ENCODE measurements at regions not wholly inside any gene's neighbourhood (a gene's known extent, or its start where the extent isn't known, plus 50 kb on each side); places are given as distances from the start of the nearest gene placed in this dataset.

DNA sequence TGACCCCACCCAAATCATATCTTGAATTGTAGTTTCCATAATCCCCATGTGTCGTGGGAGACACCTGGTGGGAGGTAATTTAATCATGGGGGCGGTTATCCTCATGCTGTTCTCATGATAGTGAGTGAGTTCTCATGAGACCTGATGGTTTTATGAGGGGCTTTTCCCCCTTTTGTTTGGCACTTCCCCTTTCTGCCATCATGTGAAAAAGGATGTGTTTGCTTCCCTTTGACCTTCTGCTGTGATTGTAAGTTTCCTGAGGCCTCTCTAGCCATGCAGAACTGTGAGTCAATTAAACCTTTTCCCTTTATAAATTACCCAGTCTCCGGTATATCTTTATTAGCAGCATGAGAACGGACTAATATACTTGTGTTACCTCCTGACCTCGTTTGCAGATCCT is 156.6 kb upstream of the MTNR1B start:
- H3K27me3 Mint-ChIP-seq (ENCODE audit: low read depth) = no peaks in the 10 kb centered on the region
- no peak overlapping the region for H3K27ac Mint-ChIP-seq
- H3K9me3 Mint-ChIP-seq = no peaks in the 10 kb centered on the region
- no peaks in the 10 kb centered on the region for H3K4me1 Mint-ChIP-seq (ENCODE audit: low read depth)
- intact Hi-C loops (cut with micrococcal nuclease) = no loop called here
- DNase-seq (ENCODE audit: low spot score) = no peak
- no peak overlapping the region for H3K4me3 Mint-ChIP-seq (ENCODE audit: low read depth)
- H3K36me3 Mint-ChIP-seq (ENCODE audit: low read depth) = no peaks in the 10 kb centered on the region

DNA sequence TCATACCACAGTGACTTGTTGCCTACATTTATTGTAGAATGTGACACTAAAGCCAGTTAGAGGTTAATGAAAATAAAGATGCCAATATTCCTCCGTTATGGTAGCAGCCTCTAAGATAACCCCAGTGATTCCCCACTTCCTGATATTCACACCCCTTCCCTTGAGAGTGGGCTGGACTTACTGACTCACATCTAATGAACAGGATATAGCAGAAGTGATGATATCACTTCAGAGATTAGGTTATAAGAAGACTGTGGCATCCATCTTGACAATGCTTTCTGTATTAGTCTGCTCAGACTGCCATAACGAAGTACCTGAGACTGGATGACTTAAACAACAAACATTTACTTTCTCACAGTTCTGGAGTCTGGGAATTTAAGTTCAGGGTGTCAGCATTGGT is 149.6 kb upstream of the MTNR1B start:
- no peak overlapping the region for H3K4me3 Mint-ChIP-seq (ENCODE audit: low read depth)
- no peaks in the 10 kb centered on the region for H3K36me3 Mint-ChIP-seq (ENCODE audit: low read depth)
- no peaks in the 10 kb centered on the region for H3K27me3 Mint-ChIP-seq (ENCODE audit: low read depth)
- intact Hi-C loops (cut with micrococcal nuclease) = no loop called here
- H3K9me3 Mint-ChIP-seq = no peaks in the 10 kb centered on the region
- DNase-seq (ENCODE audit: low spot score) = no peak
- H3K27ac Mint-ChIP-seq = no peak overlapping the region
- no peaks in the 10 kb centered on the region for H3K4me1 Mint-ChIP-seq (ENCODE audit: low read depth)

GRCh38 chr11:92820860-92821259 is 148.6 kb upstream of the MTNR1B start:
- no peak overlapping the region for H3K4me3 Mint-ChIP-seq (ENCODE audit: low read depth)
- H3K27ac Mint-ChIP-seq = no peak overlapping the region
- DNase-seq (ENCODE audit: low spot score) = no peak
- intact Hi-C loops (cut with micrococcal nuclease) = no loop called here
- H3K4me1 Mint-ChIP-seq (ENCODE audit: low read depth) = no peaks in the 10 kb centered on the region
- no peaks in the 10 kb centered on the region for H3K36me3 Mint-ChIP-seq (ENCODE audit: low read depth)
- no peaks in the 10 kb centered on the region for H3K9me3 Mint-ChIP-seq
- H3K27me3 Mint-ChIP-seq (ENCODE audit: low read depth) = no peaks in the 10 kb centered on the region

GRCh38 chr11:92822410-92822809 is 147.0 kb upstream of the MTNR1B start:
- DNase-seq (ENCODE audit: low spot score) = no peak
- intact Hi-C loops (cut with micrococcal nuclease) = no loop called here
- no peak overlapping the region for H3K4me3 Mint-ChIP-seq (ENCODE audit: low read depth)
- no peaks in the 10 kb centered on the region for H3K4me1 Mint-ChIP-seq (ENCODE audit: low read depth)
- no peaks in the 10 kb centered on the region for H3K36me3 Mint-ChIP-seq (ENCODE audit: low read depth)
- no peak overlapping the region for H3K27ac Mint-ChIP-seq
- H3K9me3 Mint-ChIP-seq = no peaks in the 10 kb centered on the region
- no peaks in the 10 kb centered on the region for H3K27me3 Mint-ChIP-seq (ENCODE audit: low read depth)

- Mint-ChIP-seq H3K4me3 (ENCODE audit: low read depth) (no peak overlapping the region), H3K36me3 (ENCODE audit: low read depth) (no peaks in the 10 kb centered on the region), H3K4me1 (ENCODE audit: low read depth) (no peaks in the 10 kb centered on the region), H3K27ac (no peak overlapping the region), H3K9me3 (no peaks in the 10 kb centered on the region), H3K27me3 (ENCODE audit: low read depth) (no peaks in the 10 kb centered on the region)
- DNase-seq (ENCODE audit: low spot score) = no peak
- intact Hi-C loops (cut with micrococcal nuclease) = no loop called here
These were observed 143.3 kb upstream of the MTNR1B start for GRCh38 chr11:92826136-92826535.

- H3K27me3 Mint-ChIP-seq (ENCODE audit: low read depth) = no peaks in the 10 kb centered on the region
- no peak overlapping the region for H3K4me3 Mint-ChIP-seq (ENCODE audit: low read depth)
- H3K9me3 Mint-ChIP-seq = no peaks in the 10 kb centered on the region
- intact Hi-C loops (cut with micrococcal nuclease) = no loop called here
- H3K36me3 Mint-ChIP-seq (ENCODE audit: low read depth) = no peaks in the 10 kb centered on the region
- H3K4me1 Mint-ChIP-seq (ENCODE audit: low read depth) = no peaks in the 10 kb centered on the region
- DNase-seq (ENCODE audit: low spot score) = no peak
- H3K27ac Mint-ChIP-seq = no peak overlapping the region
These were observed 142.8 kb upstream of the MTNR1B start for GRCh38 chr11:92826603-92827002.

GRCh38 chr11:92827132-92827531 is 142.3 kb upstream of the MTNR1B start:
- Mint-ChIP-seq H3K36me3 (ENCODE audit: low read depth) (no peaks in the 10 kb centered on the region), H3K4me3 (ENCODE audit: low read depth) (no peak overlapping the region), H3K4me1 (ENCODE audit: low read depth) (no peaks in the 10 kb centered on the region), H3K9me3 (no peaks in the 10 kb centered on the region), H3K27me3 (ENCODE audit: low read depth) (no peaks in the 10 kb centered on the region), H3K27ac (no peak overlapping the region)
- intact Hi-C loops (cut with micrococcal nuclease) = no loop called here
- no peak for DNase-seq (ENCODE audit: low spot score)

GRCh38 chr11:92828556-92828955 is 140.9 kb upstream of the MTNR1B start:
- H3K4me3 Mint-ChIP-seq (ENCODE audit: low read depth) = no peak overlapping the region
- H3K27ac Mint-ChIP-seq = no peak overlapping the region

DNA sequence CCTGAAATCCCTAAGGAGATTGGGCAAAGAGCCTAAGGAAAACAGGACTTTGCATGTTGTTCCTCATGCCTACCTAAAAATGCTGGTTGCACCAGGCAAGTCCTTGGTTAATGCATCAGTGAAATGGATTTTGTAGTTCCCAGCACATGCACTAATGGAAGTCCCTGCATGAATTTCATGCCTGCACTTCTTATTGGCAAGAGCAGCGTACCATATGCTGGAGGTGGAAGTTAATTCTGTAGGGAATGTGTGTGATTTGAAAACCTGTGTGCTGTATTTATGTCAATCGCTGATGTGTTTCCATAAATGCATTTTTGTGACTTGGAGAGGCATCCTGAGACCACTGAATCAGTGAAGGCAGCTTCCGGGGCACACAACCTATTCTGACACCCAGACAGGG is 140.3 kb upstream of the MTNR1B start:
- intact Hi-C loops (cut with micrococcal nuclease) = no loop called here
- no peaks in the 10 kb centered on the region for H3K4me1 Mint-ChIP-seq (ENCODE audit: low read depth)
- H3K27me3 Mint-ChIP-seq (ENCODE audit: low read depth) = no peaks in the 10 kb centered on the region
- DNase-seq (ENCODE audit: low spot score) = no peak
- H3K9me3 Mint-ChIP-seq = no peaks in the 10 kb centered on the region
- no peaks in the 10 kb centered on the region for H3K36me3 Mint-ChIP-seq (ENCODE audit: low read depth)
- no peak overlapping the region for H3K4me3 Mint-ChIP-seq (ENCODE audit: low read depth)
- no peak overlapping the region for H3K27ac Mint-ChIP-seq

More at GRCh38 chr11:92828556-92828955, 140.9 kb upstream of the MTNR1B start:
- Mint-ChIP-seq H3K4me1 (ENCODE audit: low read depth) (no peaks in the 10 kb centered on the region), H3K36me3 (ENCODE audit: low read depth) (no peaks in the 10 kb centered on the region), H3K27me3 (ENCODE audit: low read depth) (no peaks in the 10 kb centered on the region), H3K9me3 (no peaks in the 10 kb centered on the region)
- DNase-seq (ENCODE audit: low spot score) = no peak
- intact Hi-C loops (cut with micrococcal nuclease) = no loop called here

GRCh38 chr11:92829671-92830070 is 139.8 kb upstream of the MTNR1B start:
- intact Hi-C loops (cut with micrococcal nuclease) = no loop called here
- Mint-ChIP-seq H3K4me3 (ENCODE audit: low read depth) (no peak overlapping the region), H3K36me3 (ENCODE audit: low read depth) (no peaks in the 10 kb centered on the region), H3K27ac (no peak overlapping the region), H3K27me3 (ENCODE audit: low read depth) (no peaks in the 10 kb centered on the region), H3K9me3 (no peaks in the 10 kb centered on the region), H3K4me1 (ENCODE audit: low read depth) (no peaks in the 10 kb centered on the region)
- DNase-seq (ENCODE audit: low spot score) = no peak

DNA sequence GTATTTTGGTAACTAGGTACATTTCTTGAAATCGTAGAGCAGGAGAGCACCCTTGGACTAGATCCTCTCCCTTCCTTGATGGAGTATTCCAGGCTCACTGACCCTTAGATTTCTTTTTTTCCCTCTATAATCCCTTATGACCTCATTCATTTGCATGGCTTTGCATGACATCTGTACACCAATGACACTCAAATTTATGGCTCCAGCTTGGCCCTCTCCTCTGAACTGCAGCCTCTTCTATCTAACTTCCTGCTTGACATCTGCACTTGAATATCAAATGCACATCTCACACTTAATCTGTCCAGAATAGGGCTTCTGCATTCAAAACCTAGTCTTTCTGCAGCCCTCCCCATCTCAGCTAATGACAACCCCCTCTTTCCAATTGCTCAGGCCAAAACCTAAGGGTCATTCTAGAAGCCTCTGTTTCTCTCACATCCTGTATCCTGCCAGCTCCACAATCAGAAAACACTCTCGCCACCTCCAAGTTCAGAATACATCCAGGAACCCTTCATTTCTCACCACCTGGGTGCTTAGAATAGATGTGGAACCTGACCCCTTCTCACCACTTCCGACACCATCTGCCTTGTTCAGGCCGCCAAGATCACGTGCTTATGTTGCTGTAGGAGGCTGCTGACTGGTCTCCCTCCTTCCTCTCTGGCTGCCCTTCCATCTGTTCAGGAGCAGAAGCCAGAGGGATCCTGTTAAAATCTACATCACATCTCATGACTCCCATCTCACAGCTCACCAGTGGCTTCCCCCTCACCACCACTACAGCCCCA is 138.9 kb upstream of the MTNR1B start:
- no peaks in the 10 kb centered on the region for H3K9me3 Mint-ChIP-seq
- H3K36me3 Mint-ChIP-seq (ENCODE audit: low read depth) = no peaks in the 10 kb centered on the region
- intact Hi-C loops (cut with micrococcal nuclease) = no loop called here
- H3K27me3 Mint-ChIP-seq (ENCODE audit: low read depth) = no peaks in the 10 kb centered on the region
- H3K4me1 Mint-ChIP-seq (ENCODE audit: low read depth) = no peaks in the 10 kb centered on the region
- H3K27ac Mint-ChIP-seq = no peak overlapping the region
- DNase-seq (ENCODE audit: low spot score) = no peak
- H3K4me3 Mint-ChIP-seq (ENCODE audit: low read depth) = no peak overlapping the region

- no peak overlapping the region for H3K4me3 Mint-ChIP-seq (ENCODE audit: low read depth)
- H3K4me1 Mint-ChIP-seq (ENCODE audit: low read depth) = no peaks in the 10 kb centered on the region
These were observed 135.0 kb upstream of the MTNR1B start for GRCh38 chr11:92834296-92835020.

GRCh38 chr11:92837595-92837994 is 131.9 kb upstream of the MTNR1B start:
- no peak for DNase-seq (ENCODE audit: low spot score)

More at GRCh38 chr11:92834296-92835020, 135.0 kb upstream of the MTNR1B start:
- no peak overlapping the region for H3K27ac Mint-ChIP-seq
- H3K27me3 Mint-ChIP-seq (ENCODE audit: low read depth) = no peaks in the 10 kb centered on the region
- intact Hi-C loops (cut with micrococcal nuclease) = no loop called here
- no peaks in the 10 kb centered on the region for H3K9me3 Mint-ChIP-seq
- H3K36me3 Mint-ChIP-seq (ENCODE audit: low read depth) = no peaks in the 10 kb centered on the region
- DNase-seq (ENCODE audit: low spot score) = no peak

More at GRCh38 chr11:92837595-92837994, 131.9 kb upstream of the MTNR1B start:
- Mint-ChIP-seq H3K27me3 (ENCODE audit: low read depth) (no peaks in the 10 kb centered on the region), H3K36me3 (ENCODE audit: low read depth) (no peaks in the 10 kb centered on the region), H3K4me3 (ENCODE audit: low read depth) (no peak overlapping the region), H3K4me1 (ENCODE audit: low read depth) (no peaks in the 10 kb centered on the region), H3K27ac (no peak overlapping the region), H3K9me3 (no peaks in the 10 kb centered on the region)
- intact Hi-C loops (cut with micrococcal nuclease) = no loop called here

All from activated T-helper 2 cell treated with anti-CD3 and anti-CD28 coated beads, Interferon-gamma antibody, Interleukin-2, Interleukin-4, amounts not matched to agents 10 μg/mL and 5 μg/mL and 100 μg/mL, durations not matched to agents 14 hours and 24 hours and 36 hours (primary cell).